ENCODE measurements at regions not wholly inside any gene's neighbourhood (a gene's known extent, or its start where the extent isn't known, plus 50 kb on each side); places are given as distances from the start of the nearest gene placed in this dataset.

DNA sequence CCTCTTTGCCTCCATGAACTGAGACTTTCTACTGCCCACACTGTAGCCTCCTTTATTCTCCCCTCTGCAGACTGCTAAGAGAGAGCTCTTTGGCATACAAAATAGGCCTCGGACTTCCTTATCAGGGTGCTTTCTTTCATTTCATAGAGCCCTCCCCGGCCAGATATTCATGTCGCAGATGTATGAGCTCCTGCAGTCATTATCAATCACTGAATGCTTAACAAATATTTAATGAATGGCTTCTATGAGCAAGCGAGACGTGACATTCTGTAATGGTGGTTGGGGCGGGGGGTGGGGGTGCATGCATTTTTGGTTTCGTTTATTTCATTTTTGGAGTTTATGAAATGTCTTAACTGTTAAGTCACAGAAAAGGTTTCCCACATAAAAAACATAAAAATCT, 344.8 kb upstream of the KAZN start:
- H3K36me3 ChIP-seq (ENCODE audit: control insufficient read depth, low read length), result 0 out of 2 replicates have a peak, but pooled peaks cover 3% of the 10 kb centered on the region
- H3K4me2 ChIP-seq (ENCODE audit: low read length), result peak overlapping the region; percentile 2
- no peaks in the 10 kb centered on the region for H3K79me2 ChIP-seq (ENCODE audit: control insufficient read depth, low read length)
- H3K27ac ChIP-seq (ENCODE audit: low read depth, low read length), result no peak overlapping the region
- peaks cover 24% of the 10 kb centered on the region for H3K4me1 ChIP-seq (ENCODE audit: control insufficient read depth, low read length)
- no peak overlapping the region for H3K4me3 ChIP-seq (ENCODE audit: low read length)
- no peaks in the 10 kb centered on the region for H4K20me1 ChIP-seq (ENCODE audit: control insufficient read depth, insufficient read depth, low read depth, low read length)
- no peaks in the 10 kb centered on the region for H3K9me2 ChIP-seq (replicated peaks; ENCODE audit: control insufficient read depth, low read length)
- H3K9me3 ChIP-seq (ENCODE audit: control insufficient read depth, insufficient read depth, low read length), result no peaks in the 10 kb centered on the region; the same call in 1 of the 2 replicates
- no peaks in the 10 kb centered on the region for H3F3A ChIP-seq (ENCODE audit: control insufficient read depth, insufficient read depth)
- H3K27me3 ChIP-seq (ENCODE audit: control insufficient read depth, low read length), result no peaks in the 10 kb centered on the region
- TF ChIP-seq, protein P1, sequence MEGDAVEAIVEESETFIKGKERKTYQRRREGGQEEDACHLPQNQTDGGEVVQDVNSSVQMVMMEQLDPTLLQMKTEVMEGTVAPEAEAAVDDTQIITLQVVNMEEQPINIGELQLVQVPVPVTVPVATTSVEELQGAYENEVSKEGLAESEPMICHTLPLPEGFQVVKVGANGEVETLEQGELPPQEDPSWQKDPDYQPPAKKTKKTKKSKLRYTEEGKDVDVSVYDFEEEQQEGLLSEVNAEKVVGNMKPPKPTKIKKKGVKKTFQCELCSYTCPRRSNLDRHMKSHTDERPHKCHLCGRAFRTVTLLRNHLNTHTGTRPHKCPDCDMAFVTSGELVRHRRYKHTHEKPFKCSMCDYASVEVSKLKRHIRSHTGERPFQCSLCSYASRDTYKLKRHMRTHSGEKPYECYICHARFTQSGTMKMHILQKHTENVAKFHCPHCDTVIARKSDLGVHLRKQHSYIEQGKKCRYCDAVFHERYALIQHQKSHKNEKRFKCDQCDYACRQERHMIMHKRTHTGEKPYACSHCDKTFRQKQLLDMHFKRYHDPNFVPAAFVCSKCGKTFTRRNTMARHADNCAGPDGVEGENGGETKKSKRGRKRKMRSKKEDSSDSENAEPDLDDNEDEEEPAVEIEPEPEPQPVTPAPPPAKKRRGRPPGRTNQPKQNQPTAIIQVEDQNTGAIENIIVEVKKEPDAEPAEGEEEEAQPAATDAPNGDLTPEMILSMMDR (IDR thresholded peaks at IDR 0.05; ENCODE audit: low read depth, low read length, poor library complexity, severe bottlenecking), result no peak
- no peak for TF ChIP-seq EZH2phosphoT487 (IDR thresholded peaks at IDR 0.05; ENCODE audit: borderline replicate concordance, low read length)

DNA sequence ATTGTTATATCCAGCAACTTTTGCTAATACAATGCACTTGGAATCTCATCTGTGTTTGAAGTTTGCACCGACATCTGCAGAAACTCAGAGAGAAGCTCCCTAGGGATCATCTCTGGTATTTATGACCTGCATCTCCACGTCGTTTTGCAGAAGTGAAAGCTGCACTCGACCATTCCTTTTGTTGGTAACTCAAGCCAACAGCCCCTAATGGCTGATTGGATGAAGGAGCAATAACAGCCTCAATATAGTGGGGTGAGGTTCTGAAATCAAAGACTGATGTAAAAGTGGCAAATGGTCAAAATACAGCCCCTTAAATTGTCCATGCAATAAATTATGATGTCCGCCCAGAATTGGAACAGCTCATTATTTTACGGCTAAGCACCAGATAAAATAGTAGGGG, 344.2 kb upstream of the KAZN start:
- H3K4me1 ChIP-seq (ENCODE audit: control insufficient read depth, low read length), result peaks cover 24% of the 10 kb centered on the region
- H3K27me3 ChIP-seq (ENCODE audit: control insufficient read depth, low read length), result no peaks in the 10 kb centered on the region
- 0 out of 2 replicates have a peak, but pooled peaks cover 3% of the 10 kb centered on the region for H3K36me3 ChIP-seq (ENCODE audit: control insufficient read depth, low read length)
- H3K9me2 ChIP-seq (replicated peaks; ENCODE audit: control insufficient read depth, low read length), result no peaks in the 10 kb centered on the region
- no peaks in the 10 kb centered on the region; the same call in 1 of the 2 replicates for H3K9me3 ChIP-seq (ENCODE audit: control insufficient read depth, insufficient read depth, low read length)
- H3K4me3 ChIP-seq (ENCODE audit: low read length), result no peak overlapping the region
- H3K4me2 ChIP-seq (ENCODE audit: low read length), result peak overlapping the region; percentile 2
- H3K27ac ChIP-seq (ENCODE audit: low read depth, low read length), result no peak overlapping the region
- no peaks in the 10 kb centered on the region for H4K20me1 ChIP-seq (ENCODE audit: control insufficient read depth, insufficient read depth, low read depth, low read length)
- no peaks in the 10 kb centered on the region for H3K79me2 ChIP-seq (ENCODE audit: control insufficient read depth, low read length)
- no peaks in the 10 kb centered on the region for H3F3A ChIP-seq (ENCODE audit: control insufficient read depth, insufficient read depth)
- no peak for TF ChIP-seq EZH2phosphoT487 (IDR thresholded peaks at IDR 0.05; ENCODE audit: borderline replicate concordance, low read length)
- TF ChIP-seq, protein P1 (IDR thresholded peaks at IDR 0.05; ENCODE audit: low read depth, low read length, poor library complexity, severe bottlenecking), result no peak

GRCh38 chr1:14255233-14255632, 343.3 kb upstream of the KAZN start:
- H3K27ac ChIP-seq (ENCODE audit: low read depth, low read length), result no peak overlapping the region
- no peaks in the 10 kb centered on the region for H3F3A ChIP-seq (ENCODE audit: control insufficient read depth, insufficient read depth)
- H3K9me2 ChIP-seq (replicated peaks; ENCODE audit: control insufficient read depth, low read length), result no peaks in the 10 kb centered on the region
- H3K27me3 ChIP-seq (ENCODE audit: control insufficient read depth, low read length), result no peaks in the 10 kb centered on the region
- TF ChIP-seq, protein P1 (IDR thresholded peaks at IDR 0.05; ENCODE audit: low read depth, low read length, poor library complexity, severe bottlenecking), result no peak
- TF ChIP-seq EZH2phosphoT487 (IDR thresholded peaks at IDR 0.05; ENCODE audit: borderline replicate concordance, low read length), result no peak
- H3K4me3 ChIP-seq (ENCODE audit: low read length), result no peak overlapping the region
- no peak overlapping the region for H3K4me2 ChIP-seq (ENCODE audit: low read length)
- peaks cover 24% of the 10 kb centered on the region for H3K4me1 ChIP-seq (ENCODE audit: control insufficient read depth, low read length)
- 0 out of 2 replicates have a peak, but pooled peaks cover 3% of the 10 kb centered on the region for H3K36me3 ChIP-seq (ENCODE audit: control insufficient read depth, low read length)
- no peaks in the 10 kb centered on the region; the same call in 1 of the 2 replicates for H3K9me3 ChIP-seq (ENCODE audit: control insufficient read depth, insufficient read depth, low read length)
- no peaks in the 10 kb centered on the region for H4K20me1 ChIP-seq (ENCODE audit: control insufficient read depth, insufficient read depth, low read depth, low read length)
- H3K79me2 ChIP-seq (ENCODE audit: control insufficient read depth, low read length), result no peaks in the 10 kb centered on the region

Data from DOHH2 (cell line).